DMS153 (cell line): ENCODE measurements at regions not wholly inside any gene's neighbourhood (a gene's known extent, or its start where the extent isn't known, plus 50 kb on each side); places are given as distances from the start of the nearest gene placed in this dataset.

ENCODE experiments used
- DNase-seq: peaks from one replicate; lab custom pipeline; 2025; lab: John Stamatoyannopoulos, UW

DNA sequence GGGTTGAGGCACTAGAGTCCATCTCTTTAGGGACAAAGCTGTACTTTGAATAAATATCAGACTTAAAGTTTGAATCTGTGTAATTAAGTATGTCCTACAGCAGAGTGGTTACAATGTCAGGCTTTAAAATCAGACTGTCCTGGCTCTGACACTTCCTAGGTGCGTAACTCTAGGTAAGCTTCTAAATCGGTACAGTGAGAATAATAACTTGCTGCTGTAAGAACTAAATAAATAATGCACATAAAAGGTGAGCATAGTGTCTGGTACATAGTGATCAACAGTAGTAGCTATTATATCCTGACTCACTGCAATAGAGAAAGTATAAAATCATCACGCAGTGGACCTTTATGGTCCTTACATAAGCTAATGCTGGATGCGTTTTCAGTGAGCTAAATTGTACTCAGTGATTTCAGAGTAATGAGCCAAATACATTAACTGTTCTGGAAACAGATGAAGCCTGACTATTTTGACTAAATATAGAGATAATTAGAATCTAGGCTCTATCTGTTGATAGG, 72.2 kb upstream of the PDK4 start:
- DNase-seq: peak; percentile 43

- no peak for DNase-seq
Measured at GRCh38 chr7:95662987-95663386, 66.7 kb upstream of the PDK4 start.

DNA sequence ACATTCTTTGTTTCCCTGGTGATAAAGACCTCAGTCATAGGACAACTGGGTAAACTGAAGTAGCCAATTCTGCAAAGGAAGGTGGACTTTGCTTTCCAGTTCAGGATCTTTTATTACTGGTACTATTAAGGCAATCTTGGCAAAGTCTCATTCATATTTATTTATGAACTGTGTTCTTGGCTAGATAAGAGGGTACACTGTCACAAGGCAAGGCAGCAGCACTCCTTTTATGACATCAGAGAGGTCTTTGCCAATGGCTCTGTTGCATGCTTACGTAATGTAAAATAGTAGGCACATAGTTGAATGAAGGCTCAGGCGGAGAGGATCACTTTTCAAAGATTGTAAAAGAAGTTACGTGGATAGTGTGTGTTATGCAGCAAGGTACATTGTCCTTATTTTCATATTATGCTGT, 63.7 kb upstream of the PDK4 start:
- DNase-seq: no peak

DNA sequence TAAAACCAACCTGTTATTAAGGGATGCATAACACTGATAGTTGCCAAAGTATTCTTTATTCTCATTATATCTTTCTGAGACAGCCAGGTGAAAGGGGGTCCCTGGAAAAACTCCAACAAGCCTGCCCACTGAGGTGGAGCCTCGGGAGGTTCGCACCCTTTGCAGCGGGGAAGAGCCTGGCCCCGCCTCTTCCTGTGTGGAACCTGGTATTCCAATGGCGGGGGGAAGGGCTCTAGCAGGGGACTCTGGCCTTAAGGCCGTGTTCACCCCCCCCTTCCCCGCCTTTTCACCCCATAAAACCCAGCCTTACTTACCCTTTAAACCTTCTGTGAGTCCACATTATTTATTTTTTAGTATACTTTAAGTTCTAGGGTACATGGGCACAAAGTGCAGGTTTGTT, 62.4 kb upstream of the PDK4 start:
- DNase-seq: no peak

- no peak for DNase-seq
Measured at GRCh38 chr7:95649546-95649945, 53.2 kb upstream of the PDK4 start.

- DNase-seq: peak; percentile 90
Measured at GRCh38 chr7:95646350-95646749, 50.0 kb upstream of the PDK4 start.
